ENCODE measurements at regions not wholly inside any gene's neighbourhood (a gene's known extent, or its start where the extent isn't known, plus 50 kb on each side); places are given as distances from the start of the nearest gene placed in this dataset.

DNA sequence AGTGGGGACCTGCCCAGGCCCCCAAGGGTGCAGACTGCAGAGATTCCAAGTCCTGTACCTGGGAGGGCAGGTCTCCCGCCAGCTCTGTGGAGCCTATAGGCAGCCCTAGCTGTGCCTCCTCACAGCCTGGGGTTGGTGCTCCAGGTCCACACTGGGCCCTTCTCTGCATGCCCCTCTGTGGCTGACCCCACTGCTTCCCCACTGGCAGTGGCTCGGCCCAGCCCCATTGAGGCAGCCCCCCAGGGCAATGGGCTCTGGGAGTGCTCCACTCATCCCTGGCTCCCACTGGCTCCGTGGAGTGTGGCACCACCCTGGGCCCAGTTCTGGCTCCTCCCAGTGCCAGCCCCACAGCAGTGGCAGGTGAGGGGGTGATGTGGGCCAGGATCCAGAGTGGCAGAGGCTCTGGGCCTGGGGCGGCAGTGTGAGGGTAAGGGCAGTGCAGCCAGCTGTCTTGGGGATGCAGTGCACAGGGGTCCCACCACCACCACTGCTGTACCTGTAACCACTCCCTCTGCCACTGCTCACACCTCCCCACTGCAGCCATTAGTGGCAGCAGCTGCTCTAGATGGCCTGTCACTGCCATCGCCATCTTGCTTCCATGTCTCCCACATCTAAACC is 312.2 kb downstream of the GPM6A start:
- H3K4me1 Mint-ChIP-seq (ENCODE audit: low read depth) = peaks cover 4% of the 10 kb centered on the region
- TF ChIP-seq, protein P1, sequence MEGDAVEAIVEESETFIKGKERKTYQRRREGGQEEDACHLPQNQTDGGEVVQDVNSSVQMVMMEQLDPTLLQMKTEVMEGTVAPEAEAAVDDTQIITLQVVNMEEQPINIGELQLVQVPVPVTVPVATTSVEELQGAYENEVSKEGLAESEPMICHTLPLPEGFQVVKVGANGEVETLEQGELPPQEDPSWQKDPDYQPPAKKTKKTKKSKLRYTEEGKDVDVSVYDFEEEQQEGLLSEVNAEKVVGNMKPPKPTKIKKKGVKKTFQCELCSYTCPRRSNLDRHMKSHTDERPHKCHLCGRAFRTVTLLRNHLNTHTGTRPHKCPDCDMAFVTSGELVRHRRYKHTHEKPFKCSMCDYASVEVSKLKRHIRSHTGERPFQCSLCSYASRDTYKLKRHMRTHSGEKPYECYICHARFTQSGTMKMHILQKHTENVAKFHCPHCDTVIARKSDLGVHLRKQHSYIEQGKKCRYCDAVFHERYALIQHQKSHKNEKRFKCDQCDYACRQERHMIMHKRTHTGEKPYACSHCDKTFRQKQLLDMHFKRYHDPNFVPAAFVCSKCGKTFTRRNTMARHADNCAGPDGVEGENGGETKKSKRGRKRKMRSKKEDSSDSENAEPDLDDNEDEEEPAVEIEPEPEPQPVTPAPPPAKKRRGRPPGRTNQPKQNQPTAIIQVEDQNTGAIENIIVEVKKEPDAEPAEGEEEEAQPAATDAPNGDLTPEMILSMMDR (IDR thresholded peaks at IDR 0.05) = no peak
- no peak for DNase-seq (ENCODE audit: low spot score)
- H3K27me3 Mint-ChIP-seq (ENCODE audit: low read depth) = no peaks in the 10 kb centered on the region
- H3K4me3 Mint-ChIP-seq (ENCODE audit: unreplicated experiment) = no peak overlapping the region
- peaks cover 4% of the 10 kb centered on the region for H3K9me3 Mint-ChIP-seq (ENCODE audit: low read depth)
- peaks cover 2% of the 10 kb centered on the region for H3K36me3 Mint-ChIP-seq (ENCODE audit: low read depth)
- H3K27ac Mint-ChIP-seq (ENCODE audit: unreplicated experiment) = no peak overlapping the region

DNA sequence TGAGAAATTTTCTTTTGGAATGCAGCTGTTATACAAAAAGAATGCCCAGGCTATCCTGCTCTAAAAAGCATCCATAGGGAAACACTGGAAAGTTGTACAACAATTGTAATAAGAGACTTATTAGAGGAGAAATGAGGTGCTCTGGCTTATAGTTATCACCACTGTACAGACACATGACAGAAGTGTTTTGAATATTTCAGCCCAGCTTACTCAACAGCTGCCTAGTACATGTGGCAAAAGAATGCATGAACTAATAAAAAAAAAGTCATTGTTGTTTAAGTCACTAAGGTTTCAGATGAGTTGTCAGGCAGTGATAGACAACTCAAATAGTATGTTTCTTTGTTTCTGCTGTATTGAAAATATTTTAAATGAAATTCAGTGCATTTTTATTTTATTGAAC is 307.7 kb downstream of the GPM6A start:
- H3K4me3 Mint-ChIP-seq (ENCODE audit: unreplicated experiment) = no peak overlapping the region
- H3K36me3 Mint-ChIP-seq (ENCODE audit: low read depth) = peaks cover 2% of the 10 kb centered on the region
- peaks cover 4% of the 10 kb centered on the region for H3K4me1 Mint-ChIP-seq (ENCODE audit: low read depth)
- no peaks in the 10 kb centered on the region for H3K27me3 Mint-ChIP-seq (ENCODE audit: low read depth)
- DNase-seq (ENCODE audit: low spot score) = no peak
- peaks cover 6% of the 10 kb centered on the region for H3K9me3 Mint-ChIP-seq (ENCODE audit: low read depth)
- H3K27ac Mint-ChIP-seq (ENCODE audit: unreplicated experiment) = no peak overlapping the region
- TF ChIP-seq, protein P1 (IDR thresholded peaks at IDR 0.05) = no peak

DNA sequence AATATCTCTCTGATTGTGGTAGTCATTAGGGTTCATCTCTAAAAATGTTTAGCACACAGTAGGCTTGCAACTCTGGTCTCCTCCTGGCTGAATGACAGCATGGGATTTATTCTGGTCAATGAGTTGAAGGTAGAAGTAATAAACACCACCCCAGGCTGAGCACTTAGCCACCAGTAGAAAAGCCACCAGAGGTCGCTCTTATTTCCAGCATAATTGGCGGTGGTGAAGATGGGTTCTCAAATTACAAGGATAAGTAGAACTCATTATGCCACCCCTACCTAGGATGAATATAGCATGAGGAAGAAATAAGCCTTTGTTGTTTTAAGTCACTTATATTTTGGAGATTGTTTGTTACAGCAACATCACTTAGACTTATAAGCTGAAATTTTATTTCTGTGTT is 302.7 kb downstream of the GPM6A start:
- Mint-ChIP-seq H3K27me3 (ENCODE audit: low read depth) (no peaks in the 10 kb centered on the region), H3K4me3 (ENCODE audit: unreplicated experiment) (no peak overlapping the region), H3K4me1 (ENCODE audit: low read depth) (peaks cover 3% of the 10 kb centered on the region), H3K36me3 (ENCODE audit: low read depth) (no peaks in the 10 kb centered on the region), H3K9me3 (ENCODE audit: low read depth) (peaks cover 2% of the 10 kb centered on the region), H3K27ac (ENCODE audit: unreplicated experiment) (no peak overlapping the region)
- TF ChIP-seq, protein P1 (IDR thresholded peaks at IDR 0.05) = peak; percentile 37
- no peak for DNase-seq (ENCODE audit: low spot score)

GRCh38 chr4:175511861-175512260 is 300.2 kb downstream of the GPM6A start:
- DNase-seq (ENCODE audit: low spot score) = no peak
- Mint-ChIP-seq H3K9me3 (ENCODE audit: low read depth) (peaks cover 2% of the 10 kb centered on the region), H3K4me1 (ENCODE audit: low read depth) (peaks cover 3% of the 10 kb centered on the region), H3K27ac (ENCODE audit: unreplicated experiment) (no peak overlapping the region), H3K36me3 (ENCODE audit: low read depth) (no peaks in the 10 kb centered on the region), H3K27me3 (ENCODE audit: low read depth) (no peaks in the 10 kb centered on the region), H3K4me3 (ENCODE audit: unreplicated experiment) (no peak overlapping the region)
- TF ChIP-seq, protein P1 (IDR thresholded peaks at IDR 0.05) = no peak

DNA sequence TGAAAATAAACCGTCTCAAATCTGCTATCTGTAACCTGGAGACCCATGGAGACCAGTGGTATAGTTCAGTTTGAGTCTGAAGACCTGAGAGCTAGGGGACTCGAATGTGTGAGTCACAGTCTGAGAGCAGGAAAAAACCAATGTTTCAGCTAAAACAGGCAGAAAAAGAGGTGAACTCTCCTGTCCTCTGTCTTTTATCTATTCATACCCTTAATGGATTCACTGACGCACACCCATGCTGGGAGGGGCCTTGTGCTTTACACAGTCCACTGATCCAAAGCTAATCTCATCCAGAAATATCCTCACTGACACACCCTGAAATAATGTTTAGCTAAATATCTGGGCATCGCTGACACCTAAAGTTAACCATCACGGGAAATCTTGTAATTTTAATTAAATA is 297.9 kb downstream of the GPM6A start:
- H3K27me3 Mint-ChIP-seq (ENCODE audit: low read depth) = no peaks in the 10 kb centered on the region
- H3K36me3 Mint-ChIP-seq (ENCODE audit: low read depth) = no peaks in the 10 kb centered on the region
- no peak overlapping the region for H3K4me3 Mint-ChIP-seq (ENCODE audit: unreplicated experiment)
- no peak overlapping the region for H3K27ac Mint-ChIP-seq (ENCODE audit: unreplicated experiment)
- no peaks in the 10 kb centered on the region for H3K9me3 Mint-ChIP-seq (ENCODE audit: low read depth)
- no peak for DNase-seq (ENCODE audit: low spot score)
- TF ChIP-seq, protein P1 (IDR thresholded peaks at IDR 0.05) = no peak
- peaks cover 3% of the 10 kb centered on the region for H3K4me1 Mint-ChIP-seq (ENCODE audit: low read depth)

Measured in chondrocyte (in vitro differentiated cells).